CD4-positive, alpha-beta T cell treated with Interleukin-10 for 1 hour (primary cell): ENCODE measurements at regions not wholly inside any gene's neighbourhood (a gene's known extent, or its start where the extent isn't known, plus 50 kb on each side); places are given as distances from the start of the nearest gene placed in this dataset.
"Not testable (repeated sequence)": the region's sequence is repeated elsewhere in the genome, so short reads cannot be mapped to it uniquely, and the experiment has no call there.

Experiments used
- DNase-seq: peaks from one replicate; pipeline ENCODE4 v3.0.0-alpha.2; 2020

DNA sequence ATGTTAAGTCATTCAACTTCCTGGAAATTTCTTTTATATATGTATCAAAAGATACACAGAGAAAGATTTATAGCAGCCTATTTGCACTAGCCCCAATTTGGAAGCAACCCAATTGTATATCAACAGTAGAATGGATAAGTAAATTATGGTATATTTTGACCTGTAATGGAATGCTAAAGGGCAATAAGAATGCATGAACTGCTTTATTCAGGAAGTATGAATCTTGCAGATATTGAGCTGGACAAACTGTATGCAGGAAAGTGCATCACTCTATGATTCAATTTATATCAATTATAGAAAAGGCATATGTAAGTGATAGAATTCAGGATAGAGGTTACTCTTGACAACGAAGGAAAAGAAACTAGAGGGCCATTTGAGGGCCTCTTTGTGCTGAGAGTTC, 913.1 kb upstream of the FBXO33 start:
- DNase-seq, result no peak

- DNase-seq, result no peak
Observed at GRCh38 chr14:40340708-40341107, 908.5 kb upstream of the FBXO33 start.

DNA sequence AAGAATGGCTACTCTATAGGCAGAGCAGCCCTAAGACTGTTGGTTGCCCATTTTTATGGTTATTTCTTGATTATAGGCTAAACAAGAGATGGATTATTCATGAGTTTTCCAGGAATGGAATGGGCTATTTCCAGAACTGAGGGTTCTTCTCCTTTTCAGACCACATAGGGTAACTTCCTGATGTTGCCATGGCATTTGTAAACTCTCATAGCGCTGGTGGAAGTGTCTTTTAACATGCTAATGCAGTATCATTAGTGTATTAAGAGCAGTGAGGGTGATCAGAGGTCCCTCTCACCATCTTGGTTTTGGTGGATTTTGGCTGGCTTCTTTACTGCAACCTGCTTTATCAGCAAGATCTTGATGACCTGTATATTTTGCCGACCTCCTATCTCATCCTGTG, 904.6 kb upstream of the FBXO33 start:
- no peak for DNase-seq

GRCh38 chr14:40326519-40326918, 894.3 kb upstream of the FBXO33 start:
- DNase-seq, result not testable (repeated sequence)

GRCh38 chr14:40318211-40318719, 886.0 kb upstream of the FBXO33 start:
- DNase-seq, result no peak

DNA sequence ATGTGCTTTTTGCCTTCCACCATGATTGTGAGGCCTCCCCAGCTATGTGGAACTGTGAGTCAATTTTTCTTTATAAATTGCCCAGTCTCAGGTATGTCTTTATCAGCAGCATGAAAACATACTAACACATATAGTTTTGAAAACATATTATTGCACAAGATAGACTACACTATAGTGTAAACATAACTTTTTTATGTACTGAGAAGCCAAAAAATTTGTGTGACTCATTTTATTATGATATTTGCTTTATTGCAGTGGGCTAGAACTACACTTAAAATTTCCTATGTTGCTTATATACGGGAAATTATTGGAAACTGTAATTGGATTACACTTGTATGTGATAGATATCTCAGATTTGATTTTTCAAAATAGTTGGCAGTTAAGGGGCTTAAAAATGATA, 885.5 kb upstream of the FBXO33 start:
- no peak for DNase-seq

DNA sequence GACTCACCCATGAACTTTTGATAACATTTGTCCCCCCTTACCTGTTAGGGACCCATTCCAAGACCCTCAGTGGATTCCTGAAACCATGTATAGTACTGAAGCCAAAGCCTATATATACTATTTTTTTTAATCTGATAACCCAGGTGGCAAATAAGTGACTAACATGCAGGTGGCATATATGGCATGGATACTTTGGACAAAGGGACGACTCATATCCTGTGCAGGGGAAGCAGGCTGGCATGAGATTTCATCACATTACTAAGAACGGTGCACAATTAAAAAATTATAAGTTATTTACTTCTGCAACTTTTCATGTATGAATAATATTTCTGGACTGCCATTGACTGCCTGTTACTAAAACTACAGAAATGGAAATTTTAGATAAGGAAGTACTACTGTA, 880.1 kb upstream of the FBXO33 start:
- DNase-seq, result no peak

GRCh38 chr14:40309124-40309523, 876.9 kb upstream of the FBXO33 start:
- DNase-seq, result no peak

GRCh38 chr14:40308240-40308639, 876.0 kb upstream of the FBXO33 start:
- no peak for DNase-seq

- DNase-seq, result no peak
Observed at GRCh38 chr14:40296821-40297220, 864.6 kb upstream of the FBXO33 start.

DNA sequence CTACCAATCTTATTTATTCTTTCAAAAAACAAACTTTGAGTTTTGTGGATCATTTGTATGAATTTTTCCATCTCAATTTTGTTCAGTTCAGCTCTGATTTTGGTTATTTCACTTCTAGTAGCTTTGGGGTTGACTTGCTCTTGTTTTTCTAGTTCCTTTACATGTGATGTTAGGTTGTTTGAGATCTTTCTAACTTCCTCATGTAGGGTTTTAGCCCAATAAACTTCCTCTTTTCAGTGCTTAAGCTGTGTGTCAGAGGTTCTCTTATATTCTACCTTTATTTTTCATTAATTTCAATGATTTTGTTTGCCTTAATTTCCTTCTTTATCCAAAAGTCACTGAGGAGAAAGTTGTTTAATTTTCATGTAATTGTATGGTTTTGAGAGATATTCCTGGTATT, 860.4 kb upstream of the FBXO33 start:
- DNase-seq, result no peak

DNA sequence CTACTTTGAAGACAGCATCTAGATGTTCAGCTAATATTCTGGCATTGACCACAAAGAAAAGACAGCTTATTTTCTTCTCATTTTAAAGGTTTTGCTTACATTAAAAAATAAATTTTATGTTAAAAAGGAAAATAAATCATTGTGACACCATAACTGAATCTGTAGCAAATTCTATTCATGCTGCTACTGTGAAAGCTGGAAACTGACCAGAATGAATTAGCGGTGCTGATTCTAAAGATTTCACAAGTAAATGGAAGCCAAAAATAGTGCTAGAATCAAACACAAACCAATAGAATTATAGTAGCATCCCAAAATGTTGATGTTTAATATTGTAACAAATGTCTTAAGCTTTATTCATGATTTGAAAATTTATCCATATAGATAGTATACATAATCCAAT, 850.0 kb upstream of the FBXO33 start:
- DNase-seq, result no peak

GRCh38 chr14:40280652-40281051, 848.4 kb upstream of the FBXO33 start:
- DNase-seq, result no peak

DNA sequence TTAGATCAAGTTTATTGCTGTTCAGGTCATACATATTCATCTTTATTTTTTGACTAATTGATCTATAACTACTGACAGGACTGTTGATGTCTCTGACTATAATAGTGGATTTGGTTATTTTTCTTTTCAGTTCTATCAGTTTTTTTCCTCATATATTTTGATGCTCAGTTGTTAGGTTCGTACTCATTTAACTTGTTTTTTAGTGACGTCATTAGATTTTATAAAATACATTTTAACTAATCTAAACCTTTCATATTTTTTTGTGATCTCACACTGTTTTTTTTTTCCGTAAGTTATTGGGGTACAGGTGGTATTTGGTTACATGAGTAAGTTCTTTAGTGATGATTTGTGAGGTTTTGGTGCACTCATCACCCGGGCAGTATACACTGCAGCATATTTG, 841.2 kb upstream of the FBXO33 start:
- no peak for DNase-seq

DNA sequence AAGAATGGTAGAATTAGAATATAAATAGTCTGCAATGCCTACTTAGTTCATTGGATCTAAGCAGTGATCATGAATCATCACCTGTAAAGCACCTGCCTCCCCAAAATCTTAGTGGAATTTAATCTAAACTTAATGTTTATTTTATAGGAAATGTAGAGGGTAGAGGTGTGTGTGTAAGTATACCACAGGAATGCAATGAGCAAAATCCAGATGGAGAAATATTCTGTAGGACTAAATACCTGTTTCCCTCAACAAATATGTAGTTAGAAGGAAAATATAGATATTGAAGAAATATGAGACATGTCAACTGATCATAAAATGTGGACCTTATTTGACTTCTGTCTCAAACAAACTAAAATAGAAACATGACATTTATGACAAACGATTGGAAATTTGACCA, 839.2 kb upstream of the FBXO33 start:
- no peak for DNase-seq

GRCh38 chr14:40269436-40269835, 837.2 kb upstream of the FBXO33 start:
- DNase-seq, result no peak

DNA sequence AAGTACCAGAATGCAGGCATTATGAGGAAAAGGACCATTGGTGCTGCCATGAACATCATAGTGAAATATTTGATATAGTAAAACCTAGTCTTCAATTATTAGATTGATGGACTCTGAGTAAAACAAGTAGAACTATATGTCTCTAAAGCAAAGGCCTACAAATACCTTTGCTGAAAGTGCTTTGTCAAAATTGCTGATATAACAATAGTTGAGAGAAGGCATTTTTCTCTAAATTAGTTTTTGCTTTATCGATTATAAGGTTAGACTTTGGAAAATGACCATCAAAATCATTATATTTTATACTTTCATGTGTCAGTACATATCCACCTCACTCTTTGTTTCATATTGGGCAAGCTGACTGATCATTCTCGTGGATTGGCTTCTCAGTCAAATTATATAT, 836.0 kb upstream of the FBXO33 start:
- no peak for DNase-seq

- no peak for DNase-seq
Observed at GRCh38 chr14:40265096-40265495, 832.9 kb upstream of the FBXO33 start.

GRCh38 chr14:40252817-40253447, 820.7 kb upstream of the FBXO33 start:
- DNase-seq, result no peak

DNA sequence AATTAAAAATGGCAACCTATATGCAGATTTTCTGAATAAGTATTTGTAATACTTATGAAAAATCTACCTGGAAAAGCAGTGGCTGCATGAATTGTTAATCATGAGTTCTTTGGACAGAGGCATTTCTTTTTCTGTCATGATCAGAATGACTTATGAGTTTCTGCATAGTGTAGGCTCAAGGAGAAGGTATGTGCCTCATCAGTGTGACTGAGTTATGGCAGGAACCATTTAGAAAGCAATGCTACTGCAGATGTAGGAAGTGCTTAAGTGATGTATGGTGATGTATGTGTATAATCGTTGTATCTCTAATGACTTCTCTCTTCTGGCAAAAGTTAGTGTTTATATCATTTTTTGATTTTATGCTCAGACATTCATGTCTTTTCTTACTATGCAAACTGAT, 816.4 kb upstream of the FBXO33 start:
- DNase-seq, result no peak

DNA sequence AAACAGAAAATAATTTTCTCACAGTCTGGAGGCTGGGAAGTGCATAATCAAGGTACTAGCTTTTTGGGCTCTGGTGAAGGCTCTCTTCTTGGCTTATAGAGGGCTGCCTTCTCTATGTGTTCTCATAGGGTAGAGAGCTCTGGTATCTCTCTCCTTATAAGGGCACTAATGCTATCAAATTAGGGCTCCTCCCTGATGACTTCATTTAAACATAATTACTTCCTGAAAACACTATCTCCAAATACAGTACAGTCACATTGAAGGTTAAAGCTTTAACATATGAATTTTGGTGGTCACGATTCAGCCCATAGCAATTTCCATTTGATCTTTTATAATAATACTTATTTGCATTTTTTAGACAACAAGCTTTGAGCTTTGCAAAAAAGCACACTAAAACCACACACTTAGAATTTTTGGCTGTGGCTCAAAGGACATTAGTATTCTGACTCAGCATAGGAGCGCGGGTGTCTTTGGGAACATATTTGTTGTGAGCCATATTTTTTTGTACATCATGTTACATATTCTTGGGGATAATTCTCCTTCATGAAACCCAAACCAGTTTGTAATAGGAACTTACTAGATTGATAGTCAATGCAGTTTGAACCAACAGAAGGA, 808.1 kb upstream of the FBXO33 start:
- DNase-seq, result no peak

- no peak for DNase-seq
Observed at GRCh38 chr14:40232302-40232701, 800.1 kb upstream of the FBXO33 start.

- DNase-seq, result no peak
Observed at GRCh38 chr14:40229676-40230075, 797.4 kb upstream of the FBXO33 start.

GRCh38 chr14:40222996-40223395, 790.8 kb upstream of the FBXO33 start:
- no peak for DNase-seq

GRCh38 chr14:40221428-40221827, 789.2 kb upstream of the FBXO33 start:
- DNase-seq, result no peak
